ENCODE measurements at regions not wholly inside any gene's neighbourhood (a gene's known extent, or its start where the extent isn't known, plus 50 kb on each side); places are given as distances from the start of the nearest gene placed in this dataset.
"Not testable (repeated sequence)": the region's sequence is repeated elsewhere in the genome, so short reads cannot be mapped to it uniquely, and the experiment has no call there.

DNA sequence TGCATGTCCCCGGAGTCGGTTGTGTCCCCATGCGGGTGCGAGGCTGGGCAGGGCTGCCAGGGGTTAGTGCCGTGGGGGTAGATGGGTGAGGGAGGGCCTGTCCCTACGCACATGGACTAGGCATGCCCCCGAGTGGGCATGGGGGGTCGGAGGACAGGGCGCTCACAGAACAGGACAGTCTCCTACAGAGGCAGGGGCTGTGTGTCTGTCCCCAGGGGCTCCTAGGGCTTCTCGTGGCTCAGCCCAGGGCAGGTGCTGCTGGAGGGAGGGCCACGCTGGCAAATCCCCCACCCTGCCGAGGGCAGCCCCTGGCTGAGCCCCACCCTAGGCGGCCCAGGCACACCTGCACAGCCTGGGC is 141.3 kb downstream of the TMEM121 start:
- TF ChIP-seq, protein P1, sequence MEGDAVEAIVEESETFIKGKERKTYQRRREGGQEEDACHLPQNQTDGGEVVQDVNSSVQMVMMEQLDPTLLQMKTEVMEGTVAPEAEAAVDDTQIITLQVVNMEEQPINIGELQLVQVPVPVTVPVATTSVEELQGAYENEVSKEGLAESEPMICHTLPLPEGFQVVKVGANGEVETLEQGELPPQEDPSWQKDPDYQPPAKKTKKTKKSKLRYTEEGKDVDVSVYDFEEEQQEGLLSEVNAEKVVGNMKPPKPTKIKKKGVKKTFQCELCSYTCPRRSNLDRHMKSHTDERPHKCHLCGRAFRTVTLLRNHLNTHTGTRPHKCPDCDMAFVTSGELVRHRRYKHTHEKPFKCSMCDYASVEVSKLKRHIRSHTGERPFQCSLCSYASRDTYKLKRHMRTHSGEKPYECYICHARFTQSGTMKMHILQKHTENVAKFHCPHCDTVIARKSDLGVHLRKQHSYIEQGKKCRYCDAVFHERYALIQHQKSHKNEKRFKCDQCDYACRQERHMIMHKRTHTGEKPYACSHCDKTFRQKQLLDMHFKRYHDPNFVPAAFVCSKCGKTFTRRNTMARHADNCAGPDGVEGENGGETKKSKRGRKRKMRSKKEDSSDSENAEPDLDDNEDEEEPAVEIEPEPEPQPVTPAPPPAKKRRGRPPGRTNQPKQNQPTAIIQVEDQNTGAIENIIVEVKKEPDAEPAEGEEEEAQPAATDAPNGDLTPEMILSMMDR (CRISPR knock-in tag; IDR thresholded peaks at IDR 0.05): not testable (repeated sequence)
- not testable (repeated sequence) for TF ChIP-seq HOXA7 (CRISPR knock-in tag; IDR thresholded peaks at IDR 0.05); ADNP (CRISPR knock-in tag; IDR thresholded peaks at IDR 0.05); ZNF496 (CRISPR knock-in tag; IDR thresholded peaks at IDR 0.05; ENCODE audit: insufficient replicate concordance); MXI1 (IDR thresholded peaks at IDR 0.05; ENCODE audit: borderline replicate concordance, low read depth, low read length); RNF2 (conservative IDR thresholded peaks at IDR 0.05; ENCODE audit: low read depth); ONECUT2 (CRISPR knock-in tag; IDR thresholded peaks at IDR 0.05); NR3C1 (CRISPR knock-in tag; IDR thresholded peaks at IDR 0.05)
- TF ChIP-seq, protein P2, sequence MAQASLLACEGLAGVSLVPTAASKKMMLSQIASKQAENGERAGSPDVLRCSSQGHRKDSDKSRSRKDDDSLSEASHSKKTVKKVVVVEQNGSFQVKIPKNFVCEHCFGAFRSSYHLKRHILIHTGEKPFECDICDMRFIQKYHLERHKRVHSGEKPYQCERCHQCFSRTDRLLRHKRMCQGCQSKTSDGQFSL (CRISPR knock-in tag; IDR thresholded peaks at IDR 0.05): not testable (repeated sequence)

All from HepG2 (cell line).